Mammary epithelial cell (primary cell): ENCODE measurements at regions not wholly inside any gene's neighbourhood (a gene's known extent, or its start where the extent isn't known, plus 50 kb on each side); places are given as distances from the start of the nearest gene placed in this dataset.

Experiments used
- CTCF ChIP-seq, 2 donors: IDR thresholded peaks in 1 of 2; conservative IDR thresholded peaks in 1 of 2; 2 replicates each; pipeline ENCODE4 v1.5.1; 2011 to 2012; ENCODE audit warnings: inconsistent platforms in 2 of 2, low read length in 2 of 2, mild to moderate bottlenecking in 2 of 2, control low read depth in 1 of 2, low read depth in 1 of 2; ENCODE audit not compliant: insufficient read depth in 1 of 2; ENCODE audit errors: extremely low read depth in 1 of 2
- EZH2 ChIP-seq: IDR thresholded peaks from 2 replicates; pipeline ENCODE4 v1.6.1; 2012; ENCODE audit warnings: low read length, inconsistent platforms, borderline replicate concordance

GRCh38 chr14:27002179-27002578 lies 404.3 kb upstream of the NOVA1 start:
- TF ChIP-seq CTCF (conservative IDR thresholded peaks at IDR 0.05 in 1 of 2, IDR thresholded peaks at IDR 0.05 in 1 of 2; ENCODE audit: extremely low read depth in 1 of 2, insufficient read depth in 1 of 2, low read depth in 1 of 2, low read length in 2 of 2) (no peak), EZH2 (no peak)
